VCaP (cell line): ENCODE measurements at regions not wholly inside any gene's neighbourhood (a gene's known extent, or its start where the extent isn't known, plus 50 kb on each side); places are given as distances from the start of the nearest gene placed in this dataset.

Experiments
- H3K27ac ChIP-seq: fragments of 450-650 bp; 2 replicates; pipeline ENCODE4 v1.5.1; 2017
- CTCF ChIP-seq: fragments of 450-650 bp; conservative IDR thresholded peaks from 2 replicates; pipeline ENCODE4 v1.5.1; 2017; ENCODE audit warnings: mild to moderate bottlenecking, moderate library complexity

- TF ChIP-seq CTCF = no peak
- H3K27ac ChIP-seq = no peak overlapping the region
These were observed 295.3 kb downstream of the DRD1 start for GRCh38 chr5:175148636-175149172.

- no peak overlapping the region for H3K27ac ChIP-seq
- no peak for TF ChIP-seq CTCF
These were observed 297.2 kb downstream of the DRD1 start for GRCh38 chr5:175146733-175147132.

GRCh38 chr5:175141421-175141820, 302.6 kb downstream of the DRD1 start:
- no peak for TF ChIP-seq CTCF

GRCh38 chr5:175133185-175133584, 310.8 kb downstream of the DRD1 start:
- no peak overlapping the region for H3K27ac ChIP-seq
- no peak for TF ChIP-seq CTCF

More at GRCh38 chr5:175141421-175141820, 302.6 kb downstream of the DRD1 start:
- no peak overlapping the region for H3K27ac ChIP-seq

GRCh38 chr5:175131432-175131831, 312.6 kb downstream of the DRD1 start:
- TF ChIP-seq CTCF = no peak
- H3K27ac ChIP-seq = no peak overlapping the region

GRCh38 chr5:175129619-175130018, 314.4 kb downstream of the DRD1 start:
- TF ChIP-seq CTCF = no peak
- H3K27ac ChIP-seq = no peak overlapping the region

GRCh38 chr5:175129121-175129520, 314.9 kb downstream of the DRD1 start:
- H3K27ac ChIP-seq = no peak overlapping the region
- no peak for TF ChIP-seq CTCF
